Mucosa of rectum (tissue), 2 donors: ENCODE measurements at regions not wholly inside any gene's neighbourhood (a gene's known extent, or its start where the extent isn't known, plus 50 kb on each side); places are given as distances from the start of the nearest gene placed in this dataset.

Experiments used
- H3K27ac ChIP-seq, 2 donors: one replicate each; pipeline ENCODE4 v1.7.0; 2013; ENCODE audit warnings: inconsistent platforms in 2 of 2, low read depth in 2 of 2, low read length in 2 of 2
- H3K27me3 ChIP-seq, 2 donors: one replicate each; pipeline ENCODE4 v1.7.0; 2013; ENCODE audit warnings: low read length in 2 of 2; ENCODE audit not compliant: control insufficient read depth in 2 of 2, insufficient read depth in 2 of 2
- H3K36me3 ChIP-seq, 2 donors: one replicate each; pipeline ENCODE4 v1.7.0; 2013; ENCODE audit warnings: low read length in 2 of 2; ENCODE audit not compliant: control insufficient read depth in 2 of 2, insufficient read depth in 2 of 2
- H3K4me1 ChIP-seq, 2 donors: one replicate each; pipeline ENCODE4 v1.7.0; 2013; ENCODE audit warnings: low read length in 2 of 2, mild to moderate bottlenecking in 1 of 2; ENCODE audit not compliant: control insufficient read depth in 2 of 2, insufficient read depth in 2 of 2
- H3K4me3 ChIP-seq, 2 donors: one replicate each; pipeline ENCODE4 v1.7.0; 2013; ENCODE audit warnings: low read length in 2 of 2
- H3K9ac ChIP-seq, 2 donors: one replicate each; pipeline ENCODE4 v1.7.0; 2013; ENCODE audit warnings: low read length in 2 of 2, low read depth in 1 of 2, mild to moderate bottlenecking in 1 of 2
- H3K9me3 ChIP-seq, 2 donors: one replicate each; pipeline ENCODE4 v1.7.0; 2013; ENCODE audit warnings: low read length in 2 of 2; ENCODE audit not compliant: control insufficient read depth in 2 of 2
- donor health status: healthy.
- donor health status: Normal muscosa, but diverticular disease.

- no peaks in the 10 kb centered on the region for H3K36me3 ChIP-seq
- H3K27me3 ChIP-seq: no peaks in the 10 kb centered on the region
- no peaks in the 10 kb centered on the region for H3K9me3 ChIP-seq
- no peak overlapping the region for H3K9ac ChIP-seq
- H3K4me3 ChIP-seq: no peak overlapping the region
- no peaks in the 10 kb centered on the region for H3K4me1 ChIP-seq
- H3K27ac ChIP-seq: no peak overlapping the region
Observed at GRCh38 chr2:19810637-19811036, 91.1 kb downstream of the TTC32 start.

GRCh38 chr2:19810148-19810547 is 91.6 kb downstream of the TTC32 start:
- Histone ChIP-seq H3K36me3 (no peaks in the 10 kb centered on the region), H3K27me3 (no peaks in the 10 kb centered on the region), H3K4me1 (no peaks in the 10 kb centered on the region), H3K9me3 (no peaks in the 10 kb centered on the region), H3K27ac (no peak overlapping the region), H3K9ac (no peak overlapping the region), H3K4me3 (no peak overlapping the region)

GRCh38 chr2:19809206-19809605 is 92.6 kb downstream of the TTC32 start:
- H3K4me1 ChIP-seq: no peaks in the 10 kb centered on the region
- no peaks in the 10 kb centered on the region for H3K9me3 ChIP-seq
- no peak overlapping the region for H3K4me3 ChIP-seq
- H3K27ac ChIP-seq: no peak overlapping the region
- no peaks in the 10 kb centered on the region for H3K27me3 ChIP-seq
- no peaks in the 10 kb centered on the region for H3K36me3 ChIP-seq
- no peak overlapping the region for H3K9ac ChIP-seq

- Histone ChIP-seq H3K4me3 (no peak overlapping the region), H3K36me3 (no peaks in the 10 kb centered on the region), H3K9me3 (no peaks in the 10 kb centered on the region), H3K9ac (no peak overlapping the region), H3K4me1 (no peaks in the 10 kb centered on the region), H3K27me3 (no peaks in the 10 kb centered on the region), H3K27ac (no peak overlapping the region)
Observed at GRCh38 chr2:19807866-19808265, 93.9 kb downstream of the TTC32 start.

GRCh38 chr2:19807346-19807745 is 94.4 kb downstream of the TTC32 start:
- H3K4me3 ChIP-seq: no peak overlapping the region
- no peaks in the 10 kb centered on the region for H3K4me1 ChIP-seq
- H3K27ac ChIP-seq: no peak overlapping the region

GRCh38 chr2:19806591-19806990 is 95.2 kb downstream of the TTC32 start:
- no peaks in the 10 kb centered on the region for H3K4me1 ChIP-seq
- no peak overlapping the region for H3K4me3 ChIP-seq
- no peaks in the 10 kb centered on the region for H3K36me3 ChIP-seq
- H3K27me3 ChIP-seq: no peaks in the 10 kb centered on the region
- no peaks in the 10 kb centered on the region for H3K9me3 ChIP-seq
- H3K9ac ChIP-seq: no peak overlapping the region
- H3K27ac ChIP-seq: no peak overlapping the region

More at GRCh38 chr2:19807346-19807745, 94.4 kb downstream of the TTC32 start:
- H3K27me3 ChIP-seq: no peaks in the 10 kb centered on the region
- H3K9ac ChIP-seq: no peak overlapping the region
- H3K36me3 ChIP-seq: no peaks in the 10 kb centered on the region
- H3K9me3 ChIP-seq: no peaks in the 10 kb centered on the region

GRCh38 chr2:19806131-19806530 is 95.7 kb downstream of the TTC32 start:
- Histone ChIP-seq H3K9me3 (no peaks in the 10 kb centered on the region), H3K27me3 (no peaks in the 10 kb centered on the region), H3K36me3 (no peaks in the 10 kb centered on the region), H3K9ac (no peak overlapping the region), H3K4me1 (no peaks in the 10 kb centered on the region), H3K27ac (no peak overlapping the region), H3K4me3 (no peak overlapping the region)

GRCh38 chr2:19805266-19805665 is 96.5 kb downstream of the TTC32 start:
- Histone ChIP-seq H3K4me3 (no peak overlapping the region), H3K9ac (no peak overlapping the region), H3K4me1 (no peaks in the 10 kb centered on the region), H3K36me3 (no peaks in the 10 kb centered on the region), H3K9me3 (no peaks in the 10 kb centered on the region), H3K27ac (no peak overlapping the region), H3K27me3 (no peaks in the 10 kb centered on the region)

GRCh38 chr2:19804639-19805260 is 97.0 kb downstream of the TTC32 start:
- Histone ChIP-seq H3K9me3 (no peaks in the 10 kb centered on the region), H3K27ac (no peak overlapping the region), H3K4me3 (no peak overlapping the region), H3K4me1 (no peaks in the 10 kb centered on the region), H3K27me3 (no peaks in the 10 kb centered on the region), H3K36me3 (no peaks in the 10 kb centered on the region), H3K9ac (no peak overlapping the region)

- no peak overlapping the region for H3K27ac ChIP-seq
- H3K9ac ChIP-seq: no peak overlapping the region
- H3K4me1 ChIP-seq: no peaks in the 10 kb centered on the region
- H3K36me3 ChIP-seq: no peaks in the 10 kb centered on the region
- no peaks in the 10 kb centered on the region for H3K9me3 ChIP-seq
- no peaks in the 10 kb centered on the region for H3K27me3 ChIP-seq
- H3K4me3 ChIP-seq: no peak overlapping the region
Observed at GRCh38 chr2:19802086-19802841, 99.5 kb downstream of the TTC32 start.
